ENCODE measurements at regions not wholly inside any gene's neighbourhood (a gene's known extent, or its start where the extent isn't known, plus 50 kb on each side); places are given as distances from the start of the nearest gene placed in this dataset.

DNA sequence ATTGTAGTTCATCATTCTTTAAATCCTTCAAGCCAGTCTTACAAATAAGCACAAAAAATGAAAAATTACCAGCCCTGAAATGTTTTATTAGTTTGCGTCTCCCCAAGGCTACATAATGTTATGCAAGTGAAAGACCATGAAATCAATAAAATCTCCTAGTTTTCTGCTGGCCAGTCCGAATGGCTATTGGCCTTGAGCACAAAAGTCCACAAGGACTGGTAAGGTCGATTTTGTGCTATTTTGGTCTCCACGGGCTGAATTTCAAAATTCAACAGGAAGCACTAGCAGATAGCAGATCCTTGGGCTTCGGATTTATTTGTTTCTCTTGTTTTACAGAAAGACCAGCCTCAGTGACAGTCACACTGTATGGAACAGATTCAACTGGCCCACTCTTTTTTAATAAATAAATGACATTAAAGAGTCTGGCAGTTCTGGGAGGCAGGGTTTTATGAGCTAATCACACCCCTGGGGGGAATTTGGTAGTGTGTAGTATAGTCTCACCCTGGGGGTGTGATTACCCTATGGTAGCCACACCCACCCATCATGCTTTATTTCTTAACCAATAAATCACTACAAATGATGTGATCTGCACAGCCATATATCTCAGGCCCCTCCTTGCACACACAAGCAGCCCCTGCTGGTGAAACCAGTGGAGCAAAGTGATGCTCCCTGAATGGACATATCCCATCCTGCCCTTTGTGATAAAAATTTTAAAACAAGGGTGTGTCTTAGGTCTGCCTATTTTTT is 51.1 kb upstream of the TMEM33 start:
- no peak for DNase-seq

DNA sequence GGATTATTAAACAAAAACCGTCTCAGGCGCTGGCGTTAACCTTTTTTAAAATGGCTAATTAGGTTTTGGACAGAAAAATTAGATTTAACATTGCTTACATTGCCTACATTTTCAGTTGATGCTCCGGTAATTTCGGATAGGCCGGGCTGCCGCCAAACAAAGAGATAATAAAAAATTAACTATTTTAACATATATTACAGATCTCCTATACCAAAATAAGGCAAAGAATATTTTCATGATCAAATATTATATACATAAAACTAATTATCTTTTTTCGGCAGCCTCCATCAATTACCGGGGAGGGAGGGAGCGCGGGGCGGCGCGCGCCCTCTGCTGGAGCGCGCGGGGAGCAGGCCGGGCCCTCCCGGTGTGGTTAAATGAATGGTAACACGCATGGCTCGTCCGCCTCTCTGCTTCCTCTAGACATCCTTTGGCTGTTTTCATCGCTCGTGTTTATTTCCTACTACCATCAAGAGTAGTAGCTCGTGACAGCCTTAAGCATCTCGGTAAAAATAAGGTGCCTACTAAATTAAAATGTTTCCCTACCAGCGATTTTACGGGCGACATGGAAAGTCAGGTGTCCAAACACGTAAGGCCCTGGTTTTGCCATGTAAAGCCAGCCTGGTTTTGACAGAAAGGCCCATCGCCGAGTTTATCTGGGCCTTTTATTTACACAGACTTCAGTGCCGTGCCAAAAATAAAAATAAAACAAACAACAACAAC is 52.4 kb upstream of the TMEM33 start:
- peak in 3 of 4 experiments; percentile 10 to 25 (median 16) for DNase-seq

DNA sequence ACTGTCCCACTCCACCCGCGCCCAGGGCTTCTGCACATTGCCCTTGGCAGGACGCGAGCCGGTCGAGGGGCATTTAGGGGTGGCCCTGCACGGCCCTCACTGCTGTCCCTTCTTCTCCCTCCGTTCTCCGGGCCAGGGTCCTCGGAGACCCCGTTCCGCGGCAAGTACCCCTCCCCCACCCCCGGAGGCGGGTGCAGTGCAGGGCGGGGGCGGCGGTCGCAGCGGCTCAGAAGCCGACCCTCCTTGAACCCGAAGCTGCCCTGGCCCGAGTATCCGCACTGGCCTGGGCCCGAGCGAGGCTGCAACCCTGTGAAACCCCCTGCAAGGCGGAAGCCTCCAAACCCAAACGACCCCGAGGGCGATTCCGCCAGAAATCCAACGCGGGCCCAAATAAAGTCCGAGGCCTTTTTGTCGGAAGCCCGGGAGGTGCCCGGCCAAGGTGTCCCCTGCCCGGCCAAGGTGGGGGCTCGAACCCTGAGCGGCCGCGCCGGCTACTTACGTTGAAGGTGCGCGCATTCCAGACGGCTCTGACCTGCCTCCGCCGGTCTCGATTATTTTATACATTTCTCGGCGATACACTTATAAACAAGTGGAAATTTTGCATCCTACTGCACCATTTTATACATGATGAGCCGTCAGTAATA is 53.1 kb upstream of the TMEM33 start:
- DNase-seq = no peak

DNA sequence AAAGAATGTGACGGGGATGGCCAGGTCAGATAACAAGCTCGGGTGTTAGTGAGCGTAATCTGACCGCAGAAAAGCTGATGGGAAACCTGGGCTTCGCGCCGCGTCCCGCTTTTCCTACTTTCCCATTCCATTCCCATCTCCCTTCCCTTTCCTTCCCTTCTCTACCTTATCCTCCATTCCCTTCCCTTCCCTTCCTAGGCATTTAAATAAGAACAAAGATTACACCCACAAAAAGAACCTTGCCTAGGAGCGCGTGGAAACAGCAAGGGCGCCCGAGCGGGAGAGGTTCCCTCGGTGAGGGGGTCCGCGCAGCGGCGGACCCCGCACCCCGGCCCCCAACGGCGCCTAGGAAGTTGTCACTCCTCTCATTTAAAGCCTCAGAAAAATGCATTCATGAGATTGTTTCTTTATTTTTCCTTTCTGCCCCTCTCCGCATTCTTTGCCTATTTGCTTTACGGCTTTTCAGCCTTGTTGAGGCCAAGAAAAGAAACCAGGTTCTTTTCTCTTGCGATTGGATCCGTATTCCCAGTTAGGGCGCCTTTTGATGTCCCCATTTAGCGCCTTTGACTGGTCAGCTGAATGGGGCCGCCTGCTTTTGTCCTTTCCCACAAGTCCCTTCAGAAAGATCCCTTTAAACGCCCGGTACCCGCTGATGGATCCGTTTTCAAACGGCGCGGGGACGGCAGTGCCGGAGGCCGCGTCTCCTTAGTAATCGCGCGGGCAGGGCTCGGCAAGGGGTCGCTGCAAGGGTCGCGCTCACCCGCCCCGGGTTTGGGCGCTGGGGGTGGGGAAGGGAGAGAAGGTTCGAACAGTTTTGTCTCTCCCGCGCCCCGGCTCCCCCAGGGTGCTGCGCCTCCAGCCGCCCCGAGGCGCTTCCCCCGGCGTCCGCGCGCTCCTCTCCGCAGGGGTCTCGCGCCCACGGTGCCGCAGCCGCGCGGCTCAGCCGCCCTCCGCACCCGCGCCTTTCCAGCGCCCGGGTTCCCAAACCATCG is 54.1 kb upstream of the TMEM33 start:
- no peak for DNase-seq

DNA sequence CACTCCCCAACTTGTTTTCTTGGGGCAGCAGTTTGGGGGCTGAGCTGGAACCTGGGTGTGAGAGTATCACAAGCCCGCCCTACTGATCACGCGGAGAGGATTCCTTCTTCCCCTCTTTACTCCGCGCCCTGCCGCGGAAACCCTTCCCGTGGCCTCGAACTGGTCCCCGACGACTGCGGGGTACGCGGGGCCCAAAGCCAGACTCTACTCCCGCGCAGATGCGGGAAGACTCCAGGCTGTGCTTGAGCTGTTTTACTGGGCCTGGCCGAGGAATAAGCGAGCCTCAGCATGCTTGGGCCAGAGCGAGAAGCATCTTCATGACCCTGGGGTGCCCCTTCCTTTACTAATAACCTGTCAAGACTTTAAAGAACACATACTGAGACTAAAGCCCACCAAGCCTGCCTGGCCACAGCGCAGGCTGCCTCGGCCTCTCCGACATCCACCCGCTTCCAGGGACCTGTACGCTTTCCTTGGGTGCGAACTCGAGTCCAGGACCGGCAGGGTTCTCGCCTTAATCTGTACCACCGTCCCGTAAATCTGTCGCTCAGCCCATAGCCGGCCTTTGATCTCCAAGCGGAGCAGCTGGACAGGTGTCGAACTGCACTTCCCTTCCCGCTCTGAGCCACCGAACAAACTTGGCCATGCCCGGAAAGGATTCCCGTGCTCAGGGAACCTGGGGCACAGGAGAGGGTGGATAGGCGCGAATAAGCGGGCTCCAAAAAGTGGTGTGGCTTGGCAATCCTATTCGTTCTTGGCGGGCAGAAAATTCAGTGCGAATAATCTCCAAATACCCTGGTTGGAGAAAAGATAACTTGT is 55.0 kb upstream of the TMEM33 start:
- DNase-seq = no peak

DNA sequence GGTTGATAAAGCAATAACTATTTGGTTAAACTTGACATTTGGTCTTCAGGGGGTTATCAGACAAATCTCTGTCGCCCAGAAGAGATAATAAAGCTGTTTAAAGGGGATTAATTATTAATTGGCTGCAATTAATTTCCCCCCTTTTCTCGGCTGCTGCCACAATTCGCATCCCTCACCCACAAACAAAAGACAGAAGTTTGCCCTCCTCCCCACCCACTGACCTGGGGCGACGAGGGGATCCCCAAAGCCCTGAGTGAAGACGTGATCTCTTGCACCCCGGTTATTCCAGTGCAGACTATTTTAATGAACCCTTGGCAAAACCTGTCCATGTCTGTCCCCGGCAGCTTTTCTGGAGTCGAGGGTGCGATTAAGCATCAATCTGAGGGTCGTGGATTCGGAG is 55.7 kb upstream of the TMEM33 start:
- DNase-seq = no peak

DNA sequence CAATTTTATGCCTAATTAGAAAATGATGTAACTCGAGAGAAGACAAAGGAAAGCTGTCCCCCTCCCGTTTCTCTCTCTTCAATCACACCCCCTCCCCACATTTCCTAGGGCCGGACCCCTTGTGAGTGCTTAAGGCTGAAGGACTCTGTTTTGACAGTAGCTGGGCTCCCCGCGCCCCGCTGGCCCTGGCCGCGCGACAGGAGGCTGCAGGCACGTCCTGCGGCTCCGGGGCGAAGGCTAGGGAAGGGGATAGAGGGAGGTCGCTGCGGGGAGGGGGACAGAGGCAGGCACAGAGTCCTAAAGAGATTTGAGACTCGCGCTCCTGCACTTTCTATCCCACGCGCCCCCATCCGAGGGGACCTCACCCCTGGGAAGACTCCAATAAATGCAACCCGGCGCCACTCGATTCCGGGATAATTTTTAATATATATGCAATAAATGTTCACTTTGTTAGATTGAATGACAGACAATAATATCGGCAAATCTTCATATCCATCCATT is 56.2 kb upstream of the TMEM33 start:
- no peak for DNase-seq

DNA sequence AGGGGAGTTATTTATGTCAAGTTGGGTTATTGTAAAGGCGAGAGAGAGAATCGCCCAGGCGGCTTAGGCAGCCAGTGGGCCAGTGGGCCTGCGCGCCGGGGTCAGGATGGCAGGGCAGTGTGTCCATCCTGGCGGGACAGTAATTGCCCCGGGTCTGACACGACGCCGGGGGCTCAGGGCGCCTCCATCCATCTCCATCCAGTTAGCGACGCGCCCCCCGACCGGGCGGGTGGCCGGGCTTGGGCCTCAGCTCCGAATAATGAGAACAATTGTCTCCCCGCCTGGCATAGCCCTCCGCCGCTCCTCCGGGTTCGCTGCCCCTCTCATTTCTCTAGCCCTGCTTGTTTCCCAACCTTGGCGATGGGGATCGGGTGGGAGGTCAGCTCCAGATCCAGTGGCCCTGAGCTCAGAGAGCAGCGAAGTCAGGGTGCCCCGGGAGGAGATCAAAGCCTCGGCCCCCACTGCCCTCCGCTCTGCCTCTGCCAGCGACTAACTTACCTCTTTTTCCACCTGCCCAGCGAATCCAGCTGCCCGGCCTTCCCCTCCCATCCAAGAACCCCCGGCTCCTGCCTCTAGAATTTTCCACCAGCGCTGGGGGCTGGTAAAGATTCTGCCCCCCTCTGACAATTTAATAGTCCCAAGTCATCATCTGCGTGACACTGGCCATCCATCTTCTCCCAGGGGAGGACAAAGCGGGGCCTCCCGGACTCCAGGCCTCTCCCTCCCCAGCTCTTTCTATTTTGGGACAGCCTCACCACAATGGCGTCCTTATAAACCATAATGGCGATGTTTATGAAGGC is 56.9 kb upstream of the TMEM33 start:
- no peak for DNase-seq

DNA sequence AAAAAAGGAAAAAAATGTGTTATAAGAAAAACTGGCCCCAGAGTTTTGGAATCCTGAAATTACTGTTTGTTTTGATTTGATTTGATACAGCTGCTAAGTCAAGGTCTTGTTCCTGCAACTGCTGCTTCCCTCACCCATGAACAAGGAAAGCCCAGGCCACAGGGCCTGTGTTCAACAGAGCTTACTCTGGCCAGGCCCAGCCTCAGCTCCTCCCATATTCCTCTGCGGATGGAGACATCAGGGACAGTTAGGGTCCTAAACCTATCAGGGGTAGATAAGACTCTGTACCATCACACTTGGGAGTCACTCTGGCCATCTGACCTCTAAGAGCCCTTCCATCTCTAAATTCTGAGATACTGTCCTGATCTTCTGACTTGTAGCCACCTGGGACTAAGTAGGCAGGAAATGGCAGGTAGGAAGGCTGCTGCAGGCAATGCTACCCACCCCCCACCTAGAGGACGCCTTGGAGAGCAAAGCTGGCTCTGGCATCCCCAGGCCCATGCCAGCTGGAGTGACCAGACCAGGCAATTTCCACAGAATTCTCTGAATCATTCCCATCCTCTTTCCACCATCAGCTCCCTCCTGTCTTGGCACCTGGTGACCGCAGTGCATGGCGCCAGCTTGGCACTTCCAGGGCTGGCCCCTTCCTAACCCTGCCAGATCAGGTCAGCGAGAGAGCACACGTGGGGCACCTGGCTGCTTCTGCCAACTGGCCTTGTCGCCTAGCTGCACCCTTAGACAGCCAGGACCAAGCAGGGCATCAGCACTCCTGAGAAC is 58.0 kb upstream of the TMEM33 start:
- no peak for DNase-seq

DNA sequence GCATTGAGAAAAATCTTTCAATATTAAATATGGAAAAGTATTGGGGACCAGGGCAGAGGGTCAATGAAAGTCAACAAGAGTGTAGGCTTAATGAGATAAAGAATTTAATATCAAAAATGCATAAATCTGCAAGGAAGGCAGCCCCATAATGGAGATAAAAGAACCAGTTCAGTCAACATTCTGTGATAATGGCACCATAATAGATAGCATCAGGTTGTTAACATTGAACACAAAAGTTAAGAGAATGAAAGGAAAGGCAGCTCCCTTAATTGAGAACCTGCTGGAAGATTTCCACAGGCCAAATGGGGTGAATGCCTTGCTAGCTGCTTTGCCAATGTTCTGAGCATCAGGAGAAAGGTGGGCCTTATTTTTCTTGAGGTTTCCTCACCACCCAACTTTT is 60.4 kb upstream of the TMEM33 start:
- DNase-seq = no peak

DNA sequence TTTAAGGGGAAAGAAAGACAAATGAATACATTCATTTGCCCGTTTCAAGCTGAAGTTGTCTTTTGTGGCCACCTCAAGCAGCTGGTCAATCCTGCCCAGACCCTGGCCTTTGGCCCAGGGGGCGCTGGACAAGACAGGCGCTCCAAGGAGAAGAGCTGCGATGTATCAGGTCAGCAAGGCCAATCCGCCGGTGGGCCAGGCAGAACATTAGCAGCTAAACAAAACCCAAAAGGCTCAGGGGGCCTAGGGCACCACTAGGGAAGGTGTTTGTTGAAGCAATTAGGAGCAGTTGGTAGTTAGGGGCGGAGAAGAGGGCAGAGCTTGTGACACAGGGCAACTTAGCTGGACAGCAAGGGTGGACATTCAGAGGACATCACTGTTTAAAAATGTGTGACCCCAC is 60.8 kb upstream of the TMEM33 start:
- DNase-seq = no peak

DNA sequence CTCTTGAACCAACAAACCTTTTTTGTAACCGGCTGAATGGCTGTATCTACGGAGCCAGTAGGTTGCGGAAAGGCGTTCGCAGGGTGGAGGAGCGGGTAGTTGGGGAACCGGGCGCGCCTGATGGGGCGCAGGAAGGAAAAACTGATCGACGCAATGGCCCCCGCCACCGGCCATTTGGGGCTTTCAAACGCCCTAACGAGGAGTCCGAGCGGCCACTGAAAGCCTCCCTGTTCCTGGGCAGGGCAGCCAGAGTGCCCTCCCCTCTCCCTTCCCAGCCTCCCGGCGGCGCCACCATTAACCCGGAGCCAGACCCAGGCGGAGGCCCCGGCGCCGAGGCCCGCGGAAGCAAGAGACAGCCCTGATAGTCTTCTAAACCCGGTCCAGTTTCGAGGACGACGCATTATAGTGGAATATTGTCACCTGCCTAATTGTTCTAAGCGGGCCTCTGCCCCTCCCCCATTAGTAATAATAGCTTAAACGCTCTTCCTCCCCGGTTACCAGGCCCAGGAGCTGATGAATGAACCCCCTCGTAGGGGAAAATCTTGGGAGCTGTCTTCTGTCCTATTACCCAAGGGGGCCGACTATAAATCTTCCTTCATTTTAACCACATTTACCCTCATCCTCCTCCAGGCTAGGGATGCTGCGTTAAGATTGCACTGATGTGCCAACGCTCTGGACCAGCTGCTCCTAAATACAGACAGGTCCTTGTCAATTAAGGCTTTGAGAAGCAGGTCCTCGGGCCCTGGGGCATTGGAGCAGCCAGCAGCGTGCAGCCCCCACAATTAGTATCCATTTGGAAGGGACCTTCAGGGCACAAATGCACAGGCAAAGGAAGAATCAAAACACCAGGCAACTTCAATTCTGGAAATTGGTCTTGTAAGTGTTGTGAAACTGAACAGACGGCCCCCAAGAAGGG is 61.6 kb upstream of the TMEM33 start:
- DNase-seq = no peak

DNA sequence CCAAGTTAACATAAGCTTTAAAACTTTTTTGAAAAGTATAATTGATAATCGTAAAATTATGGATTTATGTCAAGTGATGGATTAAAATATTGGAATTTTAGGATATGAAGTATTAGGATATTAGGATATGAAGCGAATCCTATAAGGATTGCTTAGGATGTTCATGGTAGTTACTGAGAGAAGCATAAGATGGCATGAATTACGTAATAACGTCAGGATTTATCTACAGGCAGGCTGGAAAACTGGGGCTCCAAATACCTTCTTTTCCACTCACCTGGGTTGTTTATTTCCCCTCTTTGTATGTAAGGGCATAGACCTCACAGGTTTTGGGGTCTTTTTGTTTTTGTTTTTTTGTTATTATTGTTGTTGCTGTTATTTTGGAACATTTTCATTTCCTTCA is 65.2 kb upstream of the TMEM33 start:
- no peak for DNase-seq

DNA sequence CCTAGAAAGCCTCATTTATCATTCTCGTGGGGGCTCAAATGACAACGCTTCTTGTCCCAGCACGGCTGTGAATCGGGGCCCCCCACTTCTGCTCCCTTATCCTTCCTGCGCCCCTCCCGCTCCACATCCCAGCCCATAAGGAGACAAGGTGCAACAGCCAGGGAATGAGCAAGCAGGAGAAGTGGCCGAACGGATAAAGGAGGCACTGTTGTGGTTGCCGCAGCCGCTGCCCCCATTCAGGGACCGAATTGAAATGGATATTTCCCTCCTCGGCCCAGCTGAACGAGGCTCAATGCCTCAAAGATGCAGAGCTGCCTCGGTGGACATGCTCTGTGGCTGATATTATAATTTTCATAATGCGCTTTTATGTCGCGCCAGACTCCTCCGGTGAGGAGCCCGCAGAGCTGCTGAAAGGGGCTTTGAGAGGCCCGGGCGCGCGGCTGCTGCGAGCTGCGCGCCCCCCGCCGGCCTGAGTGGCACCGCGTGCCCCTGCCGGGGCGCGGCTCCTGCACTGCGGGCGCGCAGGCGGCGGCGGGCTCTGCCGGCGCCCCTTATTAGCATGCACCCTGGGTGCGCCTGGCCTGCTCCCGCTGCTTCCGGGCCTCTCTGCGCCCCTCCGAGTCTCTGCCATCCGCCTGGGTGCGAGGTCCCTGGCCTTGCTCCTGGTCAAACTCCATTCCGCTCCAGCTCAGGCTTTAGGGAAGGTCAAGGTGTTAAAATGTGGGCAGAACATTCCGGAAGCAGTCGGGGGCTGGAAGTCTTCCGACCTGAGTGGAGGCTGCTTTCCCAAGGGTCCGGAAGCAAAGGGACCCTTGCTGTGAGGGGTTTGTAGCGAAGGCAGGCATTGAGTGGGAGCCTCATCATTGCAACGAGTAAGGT is 68.2 kb upstream of the TMEM33 start:
- no peak for DNase-seq

DNA sequence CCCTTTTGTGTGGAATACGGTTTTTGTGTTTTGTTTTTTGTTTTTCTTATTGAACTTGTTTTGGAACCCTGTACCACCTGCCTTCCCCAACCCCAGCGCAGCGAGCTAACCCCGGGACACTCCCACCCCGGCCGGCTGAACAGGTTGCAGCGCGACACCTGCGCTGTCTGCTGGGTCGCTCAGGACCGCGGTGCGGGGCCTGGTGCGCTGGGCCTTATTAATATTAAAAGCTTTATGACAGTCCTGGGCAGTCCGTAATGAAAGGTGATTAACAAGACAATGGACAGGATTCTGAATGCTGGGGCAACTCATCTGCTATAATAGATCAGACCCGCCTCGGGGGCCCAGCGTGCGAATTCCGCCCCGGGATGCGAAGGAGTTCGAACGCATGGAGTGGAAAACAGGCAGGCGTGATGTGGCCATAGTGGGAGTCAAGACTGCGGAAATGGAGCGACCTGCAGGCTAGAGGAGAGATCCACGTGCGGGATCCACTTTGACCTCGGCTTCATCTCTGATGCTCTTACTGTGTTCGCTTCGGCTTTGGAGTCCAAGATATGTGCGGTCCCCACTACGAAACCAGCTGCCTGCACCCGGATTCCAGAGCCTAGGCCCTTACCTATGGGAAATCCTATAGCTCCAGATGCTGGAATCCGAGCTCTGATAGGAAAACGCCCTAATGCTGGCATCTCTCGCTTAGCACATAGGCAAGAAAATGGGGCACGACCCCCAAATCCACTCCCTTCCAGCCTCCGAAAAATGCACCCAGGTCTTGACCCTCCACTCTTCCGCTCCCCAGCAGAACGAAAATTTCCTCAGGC is 69.0 kb upstream of the TMEM33 start:
- no peak for DNase-seq

DNA sequence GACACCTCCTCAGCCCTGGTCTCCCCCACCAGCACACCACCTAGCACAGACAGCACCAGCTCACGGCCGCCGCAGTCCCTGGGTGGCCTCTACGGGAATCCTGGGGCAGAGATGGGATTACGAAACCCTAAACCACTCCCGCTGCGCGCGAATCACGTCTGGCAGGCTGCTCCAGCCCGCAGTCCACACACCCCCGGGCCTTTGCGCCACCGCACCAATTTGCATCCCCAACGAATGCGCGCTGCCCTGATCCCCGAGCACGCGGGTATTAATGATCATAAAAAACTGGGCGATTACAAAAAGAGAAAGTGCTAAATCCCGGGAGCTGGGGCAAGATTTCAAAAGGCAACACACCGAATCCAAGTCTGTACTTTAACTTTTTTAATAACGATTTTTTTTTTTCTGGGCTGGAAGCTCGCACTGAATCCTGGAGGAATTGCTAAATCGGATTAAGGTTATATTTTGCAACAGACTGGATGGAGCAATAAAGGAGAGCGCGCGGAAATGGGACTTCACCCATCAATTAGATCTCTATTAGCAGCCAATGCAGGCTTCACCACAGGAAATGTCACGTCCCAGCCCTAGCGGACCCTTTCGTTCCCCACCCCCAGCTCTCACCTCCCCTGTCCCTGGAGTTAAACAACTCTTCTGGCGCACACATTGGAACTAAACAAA is 69.8 kb upstream of the TMEM33 start:
- no peak for DNase-seq
